Neuron (in vitro differentiated cells): ENCODE measurements at regions not wholly inside any gene's neighbourhood (a gene's known extent, or its start where the extent isn't known, plus 50 kb on each side); places are given as distances from the start of the nearest gene placed in this dataset.

ENCODE experiments used
- H2AFZ ChIP-seq: one replicate; pipeline ENCODE4 v1.6.1; 2013; ENCODE audit warnings: low read depth, mild to moderate bottlenecking, inconsistent platforms, low read length, moderate library complexity
- H3K27me3 ChIP-seq: one replicate; pipeline ENCODE4 v1.6.1; 2013; ENCODE audit warnings: low read length; ENCODE audit not compliant: insufficient read depth
- H3K36me3 ChIP-seq: one replicate; pipeline ENCODE4 v1.6.1; 2013; ENCODE audit warnings: low read length; ENCODE audit not compliant: insufficient read depth
- H3K4me1 ChIP-seq: one replicate; pipeline ENCODE4 v1.6.1; 2013; ENCODE audit warnings: low read length; ENCODE audit not compliant: insufficient read depth
- H3K4me3 ChIP-seq: 2 replicates; pipeline ENCODE4 v1.5.1; 2013; ENCODE audit warnings: mild to moderate bottlenecking, low read length, moderate library complexity
- H3K9me3 ChIP-seq: one replicate; pipeline ENCODE4 v1.6.1; 2013; ENCODE audit warnings: low read length

DNA sequence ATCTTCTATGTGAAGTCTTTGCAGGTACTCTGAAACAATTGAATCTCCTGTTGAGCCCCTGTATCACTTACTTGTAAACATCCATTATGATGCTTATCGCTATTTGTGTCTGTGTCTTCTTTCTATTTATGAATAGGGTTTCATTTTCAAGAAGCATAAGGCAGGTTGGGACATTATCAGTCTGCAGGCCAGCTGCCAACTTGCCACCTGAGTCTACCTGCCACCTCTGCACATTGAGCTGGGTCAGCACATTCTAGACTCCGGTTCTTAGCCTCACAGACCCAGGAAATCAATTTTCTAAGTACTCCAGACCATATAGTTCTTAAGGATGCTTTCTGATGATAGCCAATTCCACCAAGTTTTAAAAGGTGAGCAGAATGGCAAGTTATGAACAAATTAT lies 105.7 kb upstream of the MCTP2 start:
- H2AFZ ChIP-seq, result no peak overlapping the region
- H3K9me3 ChIP-seq, result peaks cover 2% of the 10 kb centered on the region
- no peak overlapping the region for H3K4me3 ChIP-seq
- H3K27me3 ChIP-seq, result no peaks in the 10 kb centered on the region
- H3K4me1 ChIP-seq, result no peaks in the 10 kb centered on the region
- H3K36me3 ChIP-seq, result no peaks in the 10 kb centered on the region

DNA sequence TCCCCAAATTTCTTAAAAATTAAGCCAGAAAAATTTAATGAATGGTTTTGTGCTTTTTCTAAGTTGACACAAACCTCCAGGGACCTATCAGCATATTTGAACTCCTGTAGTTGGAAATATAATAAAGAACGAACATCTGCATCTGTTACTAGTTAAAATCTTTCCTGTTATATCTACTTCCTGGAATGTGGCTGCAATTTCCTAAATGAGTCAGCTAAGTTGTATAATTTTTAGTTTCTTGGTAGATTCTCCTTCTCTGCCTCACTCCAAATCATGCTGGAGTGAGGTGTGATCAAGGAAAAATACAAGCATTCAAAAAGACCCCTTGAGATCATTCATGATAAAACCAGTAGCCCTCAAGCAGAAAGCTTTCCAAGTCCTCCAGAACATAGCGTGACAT lies 106.2 kb upstream of the MCTP2 start:
- no peaks in the 10 kb centered on the region for H3K27me3 ChIP-seq
- H3K36me3 ChIP-seq, result no peaks in the 10 kb centered on the region
- no peak overlapping the region for H2AFZ ChIP-seq
- no peaks in the 10 kb centered on the region for H3K4me1 ChIP-seq
- H3K9me3 ChIP-seq, result peaks cover 2% of the 10 kb centered on the region
- no peak overlapping the region for H3K4me3 ChIP-seq

DNA sequence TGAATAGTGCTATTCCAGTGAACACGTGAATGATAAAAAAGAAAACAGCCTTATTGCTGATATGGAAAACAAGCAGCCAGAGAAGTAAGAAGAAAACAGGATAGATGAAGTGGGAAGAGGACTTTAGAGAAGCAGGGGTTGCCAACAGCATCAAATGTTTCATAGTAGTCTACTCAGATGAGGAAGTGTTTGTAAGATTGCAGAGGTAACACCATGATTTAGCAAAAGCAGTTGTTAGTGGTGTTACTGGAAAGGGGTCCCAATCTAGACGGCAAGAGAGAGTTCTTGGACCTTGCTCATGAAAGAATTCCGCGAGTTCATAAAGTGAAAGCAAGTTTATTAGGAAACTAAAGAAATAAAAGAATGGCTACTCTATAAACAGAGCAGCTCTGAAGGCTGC lies 108.8 kb upstream of the MCTP2 start:
- Histone ChIP-seq H3K27me3 (no peaks in the 10 kb centered on the region), H3K36me3 (no peaks in the 10 kb centered on the region), H2AFZ (no peak overlapping the region), H3K4me3 (no peak overlapping the region), H3K9me3 (peaks cover 2% of the 10 kb centered on the region), H3K4me1 (peaks cover 9% of the 10 kb centered on the region)

DNA sequence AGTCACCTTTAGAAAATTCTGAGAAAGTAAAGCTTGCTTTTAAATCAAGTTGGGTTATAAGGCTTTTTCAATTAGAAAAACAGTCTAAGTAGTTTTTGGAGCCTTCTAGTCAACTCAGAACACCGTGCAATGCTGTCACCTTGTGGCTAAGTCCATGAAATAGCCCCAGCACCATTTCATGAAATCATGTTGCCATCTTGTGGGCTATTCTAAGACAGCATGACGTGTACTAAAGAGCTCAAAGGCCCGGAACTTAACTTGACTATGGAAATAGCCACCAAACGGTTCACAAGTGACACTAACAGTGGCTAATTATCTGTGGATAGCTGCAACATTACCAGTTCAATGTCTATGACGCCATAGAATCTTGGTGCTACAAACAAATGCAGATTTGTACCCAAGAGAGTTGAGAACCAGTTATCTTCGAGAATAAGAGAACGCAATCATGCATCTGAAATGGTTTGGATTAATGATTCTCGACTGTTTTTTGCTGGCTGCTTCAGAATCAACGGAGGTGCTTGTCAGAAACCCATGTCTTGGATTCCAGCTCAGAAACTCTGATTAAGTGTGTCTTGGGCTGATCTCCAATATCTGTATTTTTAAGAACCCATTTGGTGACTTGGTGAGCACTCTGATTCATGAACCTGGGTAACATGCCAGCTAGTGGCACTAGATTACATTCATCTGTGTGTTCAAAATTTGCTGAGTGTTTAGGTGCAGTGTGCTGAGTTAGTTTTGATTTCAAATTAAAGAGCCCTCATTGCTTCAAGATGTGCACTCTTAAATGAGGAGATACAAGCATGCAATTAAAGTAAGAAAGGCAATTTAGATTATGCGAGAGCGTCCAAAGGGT lies 111.2 kb upstream of the MCTP2 start:
- Histone ChIP-seq H3K9me3 (peaks cover 2% of the 10 kb centered on the region), H3K27me3 (no peaks in the 10 kb centered on the region), H3K4me1 (peaks cover 9% of the 10 kb centered on the region), H2AFZ (peak overlapping the region; percentile 41), H3K4me3 (no peak overlapping the region), H3K36me3 (no peaks in the 10 kb centered on the region)

DNA sequence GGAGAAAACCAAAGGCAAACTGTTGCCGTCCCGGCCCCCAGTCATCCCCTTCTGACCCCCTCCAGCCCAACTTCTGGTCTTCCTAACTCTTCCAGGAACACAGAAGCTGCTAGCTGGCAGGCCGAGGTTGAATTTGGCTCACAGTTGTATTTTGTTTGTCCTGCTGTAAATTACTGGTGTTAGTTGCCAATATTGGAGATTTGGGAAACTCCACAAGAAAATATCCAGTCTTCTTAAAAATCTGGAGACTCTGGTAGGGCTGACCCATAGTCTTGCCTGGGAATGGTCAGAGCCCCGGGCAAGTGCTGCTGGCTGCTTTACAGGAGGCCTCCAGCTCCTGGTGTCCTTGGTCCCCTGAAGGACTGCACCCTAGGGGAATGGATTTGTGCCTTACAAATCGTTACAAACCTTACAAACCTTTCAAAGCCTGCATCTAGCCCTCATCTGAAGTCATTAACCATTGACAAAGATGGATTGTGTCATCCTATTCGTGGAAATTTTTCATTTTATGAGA lies 112.0 kb upstream of the MCTP2 start:
- H3K9me3 ChIP-seq, result peaks cover 2% of the 10 kb centered on the region
- H3K36me3 ChIP-seq, result no peaks in the 10 kb centered on the region
- H3K4me3 ChIP-seq, result no peak overlapping the region
- no peaks in the 10 kb centered on the region for H3K27me3 ChIP-seq
- peak overlapping the region; percentile 41 for H2AFZ ChIP-seq
- peaks cover 9% of the 10 kb centered on the region for H3K4me1 ChIP-seq

DNA sequence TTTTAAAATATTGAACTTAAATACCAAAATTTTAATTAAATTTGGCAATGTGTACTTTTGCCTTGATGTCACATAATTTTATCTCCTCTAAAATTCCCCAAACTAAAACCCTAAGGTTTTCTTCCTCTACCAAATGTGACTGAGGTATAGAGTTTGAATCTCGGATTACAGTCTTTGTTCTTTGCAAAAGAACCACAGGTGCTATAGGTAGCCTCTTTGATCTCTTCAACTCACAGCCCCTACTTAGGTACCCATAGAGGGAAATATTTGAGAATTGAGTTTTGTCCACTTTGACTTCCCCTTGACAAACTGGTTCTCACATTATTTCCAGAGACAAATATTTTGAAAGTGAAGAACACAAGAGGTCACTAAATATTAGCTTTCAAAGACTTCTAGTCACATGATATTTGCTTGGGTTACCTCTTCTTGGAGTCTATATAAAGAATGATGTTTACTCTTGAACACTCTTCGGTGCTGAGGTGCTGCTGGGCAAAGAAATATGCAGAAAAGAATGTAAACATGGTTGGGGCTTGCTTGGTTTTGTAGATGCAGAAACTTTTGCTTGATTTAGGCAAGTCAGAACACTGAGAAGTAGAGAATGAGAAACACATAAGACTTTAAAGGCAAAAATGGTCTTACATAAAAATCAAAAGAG lies 120.8 kb upstream of the MCTP2 start:
- Histone ChIP-seq H3K4me3 (no peak overlapping the region), H3K9me3 (no peaks in the 10 kb centered on the region)

DNA sequence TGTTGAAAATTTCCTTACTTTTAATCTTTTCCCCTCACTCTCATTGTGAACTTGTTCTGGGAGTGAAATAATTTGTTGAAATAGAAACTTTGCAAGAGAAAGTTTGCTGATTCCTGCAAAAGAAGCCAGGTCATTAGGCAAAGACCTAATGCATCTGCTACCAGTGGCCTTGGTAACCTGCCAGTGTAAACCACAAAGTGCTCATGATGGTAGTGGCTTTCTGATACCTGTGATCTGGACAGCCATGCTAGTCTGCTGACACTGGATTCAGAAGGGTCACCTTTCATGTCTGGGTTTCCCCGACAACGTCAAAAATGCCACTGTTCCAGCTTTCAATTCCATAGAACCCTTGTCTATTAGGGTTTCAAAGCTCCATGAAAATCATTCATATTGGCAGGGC lies 123.7 kb upstream of the MCTP2 start:
- H3K4me3 ChIP-seq, result no peak overlapping the region
- H3K9me3 ChIP-seq, result peaks cover 3% of the 10 kb centered on the region
- H3K27me3 ChIP-seq, result no peaks in the 10 kb centered on the region
- no peak overlapping the region for H2AFZ ChIP-seq
- H3K36me3 ChIP-seq, result no peaks in the 10 kb centered on the region
- peaks cover 9% of the 10 kb centered on the region for H3K4me1 ChIP-seq

More for the DNA sequence above, 120.8 kb upstream of the MCTP2 start:
- Histone ChIP-seq H2AFZ (no peak overlapping the region), H3K27me3 (no peaks in the 10 kb centered on the region), H3K36me3 (no peaks in the 10 kb centered on the region), H3K4me1 (peaks cover 5% of the 10 kb centered on the region)

DNA sequence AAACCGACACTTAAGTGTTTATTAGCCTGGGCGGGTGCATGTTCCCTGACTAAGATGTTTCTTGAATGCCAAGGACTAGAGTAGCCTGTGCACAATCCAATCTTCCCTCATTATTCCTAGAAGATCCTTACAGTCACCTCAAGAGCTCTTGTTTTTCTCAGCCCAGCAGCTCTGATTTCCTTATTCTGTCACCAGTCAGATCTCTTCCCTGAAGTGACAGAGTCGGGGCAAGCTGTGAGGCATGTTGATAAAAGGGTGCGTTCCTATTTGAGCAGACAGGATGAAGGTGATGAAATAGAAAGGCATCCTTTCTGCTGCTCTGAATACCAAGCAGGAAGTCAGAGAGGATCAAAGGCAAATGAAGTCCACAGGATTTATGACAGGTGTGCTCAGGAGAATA lies 125.6 kb upstream of the MCTP2 start:
- no peaks in the 10 kb centered on the region for H3K27me3 ChIP-seq
- peaks cover 3% of the 10 kb centered on the region for H3K9me3 ChIP-seq
- no peak overlapping the region for H2AFZ ChIP-seq
- H3K36me3 ChIP-seq, result no peaks in the 10 kb centered on the region
- no peak overlapping the region for H3K4me3 ChIP-seq
- H3K4me1 ChIP-seq, result peaks cover 9% of the 10 kb centered on the region

DNA sequence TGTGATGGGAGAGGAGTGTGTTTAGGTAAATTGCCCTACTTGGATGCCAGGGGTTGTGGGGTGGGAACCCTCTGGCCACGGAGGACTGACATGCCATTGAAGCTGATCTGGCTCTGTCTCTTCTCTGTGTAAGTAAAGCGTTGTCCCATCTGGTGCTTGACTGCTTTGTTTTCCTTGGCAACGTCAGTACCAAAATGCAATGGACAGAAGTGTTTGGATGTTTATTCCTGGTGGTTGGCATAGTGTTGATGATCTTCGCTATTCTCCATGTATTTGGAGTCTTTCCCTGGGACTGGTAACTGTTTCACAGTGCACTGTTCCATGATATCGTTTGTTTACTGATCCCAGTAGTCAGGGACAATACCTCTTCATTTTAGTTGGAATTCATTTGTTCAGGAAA lies 130.5 kb upstream of the MCTP2 start:
- H3K4me1 ChIP-seq, result peaks cover 6% of the 10 kb centered on the region
- H2AFZ ChIP-seq, result no peak overlapping the region
- H3K9me3 ChIP-seq, result peaks cover 3% of the 10 kb centered on the region
- H3K27me3 ChIP-seq, result no peaks in the 10 kb centered on the region
- H3K4me3 ChIP-seq, result no peak overlapping the region
- H3K36me3 ChIP-seq, result no peaks in the 10 kb centered on the region

DNA sequence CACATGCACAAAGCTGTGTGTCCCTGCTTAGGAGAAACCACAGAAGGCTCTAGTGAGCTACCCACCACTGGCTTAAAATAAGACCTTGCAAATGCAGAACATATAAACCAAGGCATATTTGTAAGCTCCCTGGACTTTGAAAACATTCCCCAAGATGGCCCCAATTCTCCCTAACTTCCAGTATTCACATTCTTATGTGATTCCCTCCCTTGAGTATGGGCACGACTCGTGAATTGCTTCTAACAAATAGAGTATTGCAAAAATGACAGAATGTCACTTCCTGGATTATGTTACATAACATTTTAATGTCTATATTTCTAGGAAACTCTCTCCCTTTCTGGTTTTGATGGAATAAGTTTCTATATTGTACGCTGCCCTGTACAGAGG lies 131.8 kb upstream of the MCTP2 start:
- Histone ChIP-seq H3K27me3 (no peaks in the 10 kb centered on the region), H3K9me3 (peaks cover 3% of the 10 kb centered on the region), H3K4me3 (no peak overlapping the region), H3K36me3 (no peaks in the 10 kb centered on the region), H3K4me1 (no peaks in the 10 kb centered on the region), H2AFZ (no peak overlapping the region)

DNA sequence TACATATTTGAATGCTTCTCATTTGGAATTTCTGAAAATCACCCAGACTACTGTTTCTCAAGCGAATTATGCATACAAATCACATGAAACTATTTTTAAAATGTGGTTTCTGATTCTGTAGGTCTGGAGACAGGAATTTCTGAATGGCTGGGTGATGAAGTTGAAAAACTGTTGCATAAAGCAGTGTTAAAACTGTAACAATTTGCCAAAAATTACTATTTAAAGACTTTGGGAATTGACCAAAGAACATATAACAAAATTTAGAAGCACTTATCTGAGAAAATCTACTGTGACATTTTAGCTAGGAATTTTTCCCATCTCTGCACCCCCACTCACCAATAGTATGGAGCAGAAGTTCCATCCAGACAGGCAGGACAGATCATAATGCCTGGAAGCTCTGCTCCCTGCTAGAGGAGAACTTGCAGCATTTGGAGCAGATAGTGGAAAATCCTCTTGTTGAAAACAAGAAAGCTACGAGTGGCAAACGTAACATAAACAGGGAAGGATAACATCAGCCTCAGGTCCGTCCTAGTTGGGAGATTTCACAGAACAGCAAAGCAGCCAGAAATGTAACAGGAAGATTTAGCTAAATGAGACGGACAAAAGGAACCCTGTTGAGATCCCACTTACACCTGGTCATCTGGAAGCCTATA lies 132.3 kb upstream of the MCTP2 start:
- no peaks in the 10 kb centered on the region for H3K27me3 ChIP-seq
- no peak overlapping the region for H3K4me3 ChIP-seq
- peaks cover 2% of the 10 kb centered on the region for H3K9me3 ChIP-seq
- peaks cover 3% of the 10 kb centered on the region for H3K4me1 ChIP-seq
- no peaks in the 10 kb centered on the region for H3K36me3 ChIP-seq
- H2AFZ ChIP-seq, result no peak overlapping the region

DNA sequence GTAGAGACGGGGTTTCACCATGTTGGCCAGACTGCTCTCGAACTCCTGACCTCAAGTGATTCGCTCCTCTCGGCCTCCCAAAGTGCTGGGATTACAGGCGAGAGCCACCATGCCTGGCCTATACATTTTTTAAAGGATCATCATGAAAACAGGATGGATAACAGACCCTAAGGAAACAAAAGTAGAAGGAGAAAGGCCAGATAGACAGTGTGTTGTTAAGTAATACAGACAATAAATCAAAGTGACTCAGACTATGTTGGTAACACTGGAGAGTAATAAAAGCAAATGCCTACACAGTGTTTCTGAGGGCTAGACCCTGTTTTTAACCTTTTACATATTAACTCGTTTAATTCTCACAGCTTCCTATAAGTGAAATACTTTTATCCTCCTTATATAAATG lies 133.8 kb upstream of the MCTP2 start:
- Histone ChIP-seq H3K4me1 (peaks cover 3% of the 10 kb centered on the region), H3K9me3 (no peaks in the 10 kb centered on the region), H3K36me3 (no peaks in the 10 kb centered on the region), H3K27me3 (no peaks in the 10 kb centered on the region), H2AFZ (no peak overlapping the region), H3K4me3 (no peak overlapping the region)

DNA sequence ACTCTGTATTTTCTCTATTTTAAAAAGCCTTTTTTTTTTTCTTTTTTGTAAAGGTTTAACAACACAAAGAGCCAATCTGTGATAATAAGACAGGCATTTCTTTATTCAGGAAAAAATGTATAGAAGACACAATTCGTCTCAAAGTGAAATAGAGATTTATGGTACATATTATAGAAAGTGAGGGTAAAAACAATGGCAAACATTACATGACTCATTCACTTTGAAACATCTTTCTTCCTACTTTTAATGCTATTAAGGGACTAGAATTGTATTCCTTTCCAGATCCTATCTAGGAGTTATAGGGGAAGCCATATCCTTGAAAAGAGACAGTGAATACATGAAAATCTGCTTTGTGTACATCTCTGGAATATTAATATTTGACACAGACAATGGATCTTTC lies 137.1 kb upstream of the MCTP2 start:
- no peaks in the 10 kb centered on the region for H3K27me3 ChIP-seq
- H3K36me3 ChIP-seq, result no peaks in the 10 kb centered on the region
- H3K9me3 ChIP-seq, result no peaks in the 10 kb centered on the region
- H3K4me1 ChIP-seq, result peaks cover 3% of the 10 kb centered on the region
- no peak overlapping the region for H3K4me3 ChIP-seq
- peak overlapping the region; percentile 36 for H2AFZ ChIP-seq
